T-helper 1 cell (primary cell): ENCODE measurements at regions not wholly inside any gene's neighbourhood (a gene's known extent, or its start where the extent isn't known, plus 50 kb on each side); places are given as distances from the start of the nearest gene placed in this dataset.

Source experiments
- DNase-seq, 5 donors: peaks; one replicate each; pipeline ENCODE4 v3.0.0-alpha.2; 2012 to 2020

GRCh38 chr18:45444040-45444439 is 171.2 kb upstream of the SLC14A2 start:
- DNase-seq, result no peak

GRCh38 chr18:45447355-45448265 is 167.7 kb upstream of the SLC14A2 start:
- DNase-seq, result no peak

- no peak for DNase-seq
Observed at GRCh38 chr18:45448871-45449270, 166.4 kb upstream of the SLC14A2 start.

GRCh38 chr18:45449418-45450227 is 165.7 kb upstream of the SLC14A2 start:
- DNase-seq, result no peak

- DNase-seq, result no peak
Observed at GRCh38 chr18:45456090-45457021, 158.9 kb upstream of the SLC14A2 start.

GRCh38 chr18:45458033-45458432 is 157.2 kb upstream of the SLC14A2 start:
- DNase-seq, result no peak

- no peak for DNase-seq
Observed at GRCh38 chr18:45462179-45462578, 153.1 kb upstream of the SLC14A2 start.

- no peak for DNase-seq
Observed at GRCh38 chr18:45463451-45463850, 151.8 kb upstream of the SLC14A2 start.

- DNase-seq, result no peak
Observed at GRCh38 chr18:45464619-45465018, 150.7 kb upstream of the SLC14A2 start.

- no peak for DNase-seq
Observed at GRCh38 chr18:45467293-45467692, 148.0 kb upstream of the SLC14A2 start.

- DNase-seq, result no peak
Observed at GRCh38 chr18:45467945-45468344, 147.3 kb upstream of the SLC14A2 start.

GRCh38 chr18:45478889-45479288 is 136.4 kb upstream of the SLC14A2 start:
- no peak for DNase-seq

GRCh38 chr18:45480219-45481015 is 134.9 kb upstream of the SLC14A2 start:
- no peak for DNase-seq

GRCh38 chr18:45481821-45482220 is 133.5 kb upstream of the SLC14A2 start:
- DNase-seq, result no peak

GRCh38 chr18:45482286-45482685 is 133.0 kb upstream of the SLC14A2 start:
- DNase-seq, result no peak

GRCh38 chr18:45487581-45487980 is 127.7 kb upstream of the SLC14A2 start:
- no peak for DNase-seq

- no peak for DNase-seq
Observed at GRCh38 chr18:45488645-45489044, 126.6 kb upstream of the SLC14A2 start.

- DNase-seq, result no peak
Observed at GRCh38 chr18:45493830-45494229, 121.4 kb upstream of the SLC14A2 start.

GRCh38 chr18:45494811-45495210 is 120.5 kb upstream of the SLC14A2 start:
- DNase-seq, result no peak

GRCh38 chr18:45496741-45497140 is 118.5 kb upstream of the SLC14A2 start:
- DNase-seq, result no peak

- no peak for DNase-seq
Observed at GRCh38 chr18:45497595-45498286, 117.5 kb upstream of the SLC14A2 start.
